COR-L47 (cell line): ENCODE measurements at regions not wholly inside any gene's neighbourhood (a gene's known extent, or its start where the extent isn't known, plus 50 kb on each side); places are given as distances from the start of the nearest gene placed in this dataset.
A peak's percentile ranks its signal among the peaks of the same experiment; 100 is the strongest.
"Not testable (repeated sequence)": the region's sequence is repeated elsewhere in the genome, so short reads cannot be mapped to it uniquely, and the experiment has no call there.

Experiments
- DNase-seq: peaks from one replicate; lab custom pipeline; 2025; lab: John Stamatoyannopoulos, UW

DNA sequence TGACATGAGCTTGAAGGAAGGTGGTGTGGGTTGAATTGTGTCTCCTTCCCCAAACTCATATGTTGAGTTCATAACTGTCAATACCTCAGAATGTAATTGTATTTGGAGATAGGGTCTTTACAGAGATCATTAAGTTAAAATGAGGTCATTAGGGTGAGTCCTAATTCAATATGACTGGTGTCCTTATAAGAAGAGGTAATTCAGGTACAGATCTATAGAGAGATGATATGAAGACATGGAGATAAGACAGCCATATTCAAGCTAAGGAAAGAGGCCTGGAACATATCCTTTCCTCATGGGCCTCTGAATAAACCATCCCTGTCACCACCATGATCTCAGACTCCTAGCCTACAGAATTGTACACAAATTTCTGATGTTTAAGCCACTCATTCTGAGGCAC lies 514.7 kb upstream of the MGAT4C start:
- DNase-seq, result no peak

GRCh38 chr12:86748894-86749293 lies 492.7 kb upstream of the MGAT4C start:
- peak; percentile 19 for DNase-seq

- DNase-seq, result no peak
These were observed 488.5 kb upstream of the MGAT4C start for GRCh38 chr12:86744547-86745212.

GRCh38 chr12:86743875-86744536 lies 487.8 kb upstream of the MGAT4C start:
- DNase-seq, result no peak

- no peak for DNase-seq
These were observed 485.3 kb upstream of the MGAT4C start for GRCh38 chr12:86741531-86741930.

GRCh38 chr12:86735851-86736250 lies 479.7 kb upstream of the MGAT4C start:
- no peak for DNase-seq

DNA sequence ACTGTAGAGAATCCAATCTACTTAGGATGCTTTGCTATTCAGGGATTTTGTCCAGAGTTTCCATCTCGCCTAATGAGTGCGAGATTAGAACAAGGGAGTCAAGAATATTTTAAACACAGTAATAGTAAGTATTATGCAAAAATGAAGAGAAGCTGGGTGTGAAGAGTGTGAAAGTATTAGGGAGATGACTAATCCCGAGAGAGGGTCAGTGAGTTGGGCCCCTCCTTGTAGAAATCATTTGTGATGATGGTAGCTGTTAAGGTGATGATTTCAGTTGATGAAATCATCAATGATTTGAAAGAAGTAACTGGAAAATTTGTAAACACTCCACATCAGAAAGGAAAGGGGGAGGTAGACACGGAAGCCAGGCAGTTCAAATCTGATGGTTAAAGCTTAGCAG lies 478.9 kb upstream of the MGAT4C start:
- DNase-seq, result no peak

GRCh38 chr12:86730233-86730632 lies 474.0 kb upstream of the MGAT4C start:
- no peak for DNase-seq

DNA sequence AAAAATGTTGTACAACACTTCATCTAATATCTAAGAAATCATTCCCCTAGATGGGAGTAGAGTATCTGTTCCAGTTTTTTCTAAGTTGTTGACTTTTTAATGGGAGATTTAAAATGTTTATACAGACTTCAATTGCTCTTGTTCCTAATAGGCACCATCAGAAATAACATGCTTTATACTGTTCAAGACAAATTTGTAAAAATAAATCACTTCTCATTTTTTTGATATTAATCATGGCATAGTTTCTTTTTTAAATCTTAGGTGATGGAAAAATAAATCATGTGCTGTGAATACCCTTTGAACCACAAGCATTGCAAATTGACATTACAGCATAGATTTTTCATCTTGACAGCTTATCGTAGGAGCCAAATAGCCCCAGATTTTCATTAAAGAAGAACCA lies 473.5 kb upstream of the MGAT4C start:
- no peak for DNase-seq

DNA sequence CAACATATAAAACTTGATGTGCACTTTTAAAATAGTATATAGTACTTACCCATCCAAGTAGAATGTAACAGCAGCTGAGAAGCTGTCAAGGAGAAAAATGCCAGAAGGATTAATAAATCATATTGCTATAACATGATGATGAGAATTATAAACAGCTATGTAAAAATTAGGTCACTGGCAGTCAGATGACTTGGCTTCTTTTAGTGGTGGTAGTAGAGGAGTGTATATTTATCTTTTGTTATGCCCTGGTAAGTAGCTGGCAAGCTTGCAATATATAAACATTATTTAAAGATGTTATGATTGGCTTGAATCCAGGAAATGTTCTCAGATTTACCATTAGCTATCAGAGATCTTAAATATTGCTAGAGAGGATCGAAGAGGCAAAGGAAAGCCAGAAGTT lies 471.0 kb upstream of the MGAT4C start:
- peak; percentile 77 for DNase-seq

DNA sequence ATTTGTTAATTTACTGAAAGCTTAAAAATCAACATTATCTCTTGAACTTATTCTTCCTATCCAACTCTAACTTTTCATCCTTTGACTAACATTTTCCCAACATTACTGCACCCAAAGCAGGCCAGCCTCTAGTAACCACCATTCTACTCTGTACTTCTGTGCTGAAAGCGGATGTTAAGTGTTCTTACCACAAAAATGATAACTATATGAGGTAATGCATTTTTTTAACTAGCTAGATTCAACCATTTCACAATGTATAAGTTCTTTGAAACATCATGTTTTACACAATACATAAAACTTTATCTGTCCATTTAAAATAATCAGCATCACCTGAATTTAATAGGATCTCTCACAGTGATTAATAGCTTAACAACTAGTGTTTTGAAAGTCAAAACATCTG lies 468.5 kb upstream of the MGAT4C start:
- no peak for DNase-seq

- no peak for DNase-seq
These were observed 467.1 kb upstream of the MGAT4C start for GRCh38 chr12:86723326-86723725.

DNA sequence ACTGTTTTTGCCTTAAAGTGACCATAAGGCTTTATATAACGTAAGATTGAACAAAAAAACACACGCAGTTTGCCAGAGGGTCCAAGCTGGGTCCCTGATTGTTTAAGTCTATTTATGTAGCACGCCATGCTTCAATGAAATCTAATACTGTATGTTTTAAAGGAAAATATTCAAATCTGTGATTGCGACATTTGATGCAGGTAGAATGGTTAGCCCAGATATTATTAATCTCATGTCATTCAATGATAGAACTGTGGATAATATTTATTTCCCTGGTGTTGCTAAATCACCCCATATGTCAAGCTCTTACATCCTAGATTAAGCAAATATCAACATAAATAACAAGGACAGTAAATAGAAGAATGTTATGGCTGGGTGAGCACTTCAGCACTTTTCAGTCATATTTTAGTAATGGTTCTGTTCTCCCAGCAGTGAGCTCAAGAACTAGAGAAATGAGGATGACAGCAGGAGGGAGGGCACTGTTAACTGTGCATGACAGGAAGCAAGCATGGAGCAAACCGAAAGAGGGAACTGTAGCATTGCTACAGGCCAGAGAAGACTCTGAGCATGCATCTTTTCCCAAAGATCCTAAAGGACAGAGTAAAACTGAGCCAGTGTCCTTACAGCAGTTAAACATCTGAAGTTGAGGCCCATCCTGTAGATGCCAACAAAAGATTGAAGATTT lies 465.7 kb upstream of the MGAT4C start:
- no peak for DNase-seq

GRCh38 chr12:86719381-86719780 lies 463.2 kb upstream of the MGAT4C start:
- DNase-seq, result no peak

DNA sequence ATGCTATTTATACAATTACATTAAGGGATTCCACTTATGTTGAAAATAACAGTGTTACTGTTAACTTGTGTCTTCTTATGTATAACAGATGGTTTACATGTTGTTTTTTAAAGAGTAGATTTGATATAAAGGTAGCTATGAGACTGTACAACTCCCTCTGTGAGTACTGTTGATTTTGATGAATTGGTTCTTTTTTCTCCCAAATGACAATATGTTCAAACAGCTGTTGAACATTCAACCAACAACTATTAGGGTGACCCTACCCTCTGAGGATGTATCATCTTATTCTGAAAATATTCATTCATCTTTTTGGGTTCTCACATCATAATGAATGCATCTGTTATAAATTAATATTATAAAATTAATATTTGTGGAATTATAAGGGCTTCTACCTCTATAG lies 456.9 kb upstream of the MGAT4C start:
- no peak for DNase-seq

DNA sequence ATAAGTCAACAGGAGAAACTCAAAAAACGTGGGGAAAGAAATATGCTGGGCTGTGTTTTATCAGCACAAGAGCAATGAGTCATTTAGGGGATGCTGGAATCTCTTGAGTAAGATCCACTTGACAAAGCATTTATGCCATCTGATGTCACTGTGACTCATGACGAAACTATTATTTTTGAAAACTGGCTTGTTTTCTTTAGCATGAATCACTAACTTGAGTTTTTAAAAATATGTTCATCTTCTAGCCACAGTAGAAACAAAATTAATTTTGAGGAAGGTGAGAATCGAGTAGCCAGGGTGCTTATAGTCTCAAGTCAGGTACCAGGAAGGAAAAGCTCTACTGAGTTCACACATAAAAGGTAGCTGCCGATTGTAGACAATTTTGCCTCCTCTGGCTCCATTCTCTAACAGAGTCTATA lies 456.2 kb upstream of the MGAT4C start:
- no peak for DNase-seq

DNA sequence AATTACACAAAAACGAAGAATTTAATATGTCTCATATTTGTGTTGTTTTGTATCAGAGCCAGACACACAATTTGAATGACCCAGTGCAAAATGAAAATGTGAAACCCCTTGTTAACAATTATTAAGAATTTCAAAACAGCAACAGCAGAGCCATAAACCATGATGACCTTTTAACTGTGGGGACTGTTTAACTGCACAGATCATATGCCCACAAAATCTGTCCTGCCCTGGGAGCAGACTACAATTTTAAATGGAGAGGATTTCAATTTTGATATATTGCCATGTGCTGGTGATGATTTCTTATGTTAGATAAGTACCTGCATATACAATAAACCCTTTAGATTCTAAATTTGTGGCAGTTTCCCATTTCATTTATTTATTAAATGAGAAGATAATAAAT lies 455.5 kb upstream of the MGAT4C start:
- DNase-seq, result no peak

GRCh38 chr12:86710109-86710508 lies 453.9 kb upstream of the MGAT4C start:
- DNase-seq, result no peak

DNA sequence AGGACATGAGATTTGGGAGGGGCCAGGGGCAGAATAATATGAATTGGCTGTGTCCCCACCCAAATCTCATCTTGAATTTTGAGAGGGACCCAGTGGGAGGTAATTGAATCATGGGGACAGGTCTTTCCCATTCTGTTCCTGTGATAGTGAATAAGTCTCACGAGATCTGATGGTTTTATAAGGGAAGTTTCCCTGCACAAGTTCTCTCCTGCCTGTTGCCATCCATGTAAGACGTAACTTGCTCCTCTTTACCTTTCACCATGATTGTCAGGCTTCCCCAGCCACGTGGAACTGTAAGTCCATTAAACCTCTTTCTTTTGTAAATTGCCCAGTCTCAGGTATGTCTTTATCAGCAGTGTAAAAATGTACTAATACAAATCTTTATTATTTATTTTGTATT lies 452.8 kb upstream of the MGAT4C start:
- not testable (repeated sequence) for DNase-seq

GRCh38 chr12:86698641-86698980 lies 442.4 kb upstream of the MGAT4C start:
- no peak for DNase-seq

DNA sequence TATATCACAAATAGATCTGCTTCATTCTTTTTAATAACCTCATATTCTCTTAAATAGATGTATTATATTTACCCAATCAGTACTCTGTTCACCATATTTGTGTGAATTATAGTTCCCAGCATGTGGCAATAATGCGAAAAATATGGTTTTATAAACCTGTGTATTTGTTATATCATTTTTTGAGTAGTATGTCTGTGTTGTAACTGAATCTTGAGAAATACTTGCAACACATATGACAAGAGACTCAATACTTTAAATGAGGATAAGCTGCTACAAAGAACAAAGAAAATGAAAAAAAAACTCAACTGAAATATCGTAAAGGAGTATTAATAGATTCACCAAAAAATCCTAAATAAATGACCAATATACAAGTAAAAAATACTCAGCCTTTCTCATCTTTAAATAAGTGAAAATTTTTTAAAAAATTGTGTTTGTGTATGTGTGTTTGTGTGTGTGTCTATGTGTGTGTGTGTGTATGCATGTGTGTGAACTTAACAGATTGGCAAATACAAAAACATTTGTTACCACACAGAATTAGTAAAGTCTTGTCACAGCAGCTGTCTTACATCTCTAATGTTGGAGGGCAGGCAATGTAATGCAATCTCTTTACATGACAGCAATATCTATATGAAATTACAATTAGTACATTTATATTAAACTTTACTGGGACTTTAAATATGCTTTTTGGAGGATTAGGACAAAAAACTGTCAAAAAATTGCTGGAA lies 441.9 kb upstream of the MGAT4C start:
- DNase-seq, result no peak

GRCh38 chr12:86683568-86684304 lies 427.5 kb upstream of the MGAT4C start:
- DNase-seq, result no peak
